Vagina (tissue), 2 donors: ENCODE measurements at regions not wholly inside any gene's neighbourhood (a gene's known extent, or its start where the extent isn't known, plus 50 kb on each side); places are given as distances from the start of the nearest gene placed in this dataset.

Experiments used
- DNase-seq, 2 donors: peaks; one replicate each; pipeline ENCODE4 v3.0.0-alpha.2; 2017; ENCODE audit errors: extremely low spot score in 2 of 2
- H3K27ac ChIP-seq: fragments of 200-600 bp; sonication (generic); one replicate; pipeline ENCODE4 v1.5.1; 2019
- H3K27me3 ChIP-seq: fragments of 200-600 bp; sonication (generic); one replicate; pipeline ENCODE4 v1.5.1; 2019
- H3K36me3 ChIP-seq, 2 donors: fragments of 200-600 bp; sonication (generic); one replicate each; pipeline ENCODE4 v1.5.1; 2017 to 2019
- H3K4me1 ChIP-seq: fragments of 200-600 bp; sonication (generic); one replicate; pipeline ENCODE4 v1.5.1; 2019
- H3K4me3 ChIP-seq, 2 donors: fragments of 200-600 bp; sonication (generic); 1 replicate in 1 of 2; 2 replicates in 1 of 2; pipeline ENCODE4 v1.5.1; 2016 to 2019
- H3K9me3 ChIP-seq: fragments of 200-600 bp; sonication (generic); one replicate; pipeline ENCODE4 v1.5.1; 2019
- POLR2A ChIP-seq, 2 donors: fragments of 450-650 bp; IDR thresholded peaks; one replicate each; pipeline ENCODE4 v1.6.1; 2017; ENCODE audit warnings: antibody characterized with exemption in 2 of 2, mild to moderate bottlenecking in 2 of 2, moderate library complexity in 2 of 2
- POLR2AphosphoS5 ChIP-seq, 2 donors: sonication (generic); formaldehyde crosslinking; IDR thresholded peaks; one replicate each; pipeline ENCODE4 v1.9.0; 2017; ENCODE audit warnings: antibody characterized with exemption in 2 of 2, mild to moderate bottlenecking in 2 of 2, low read depth in 1 of 2; ENCODE audit not compliant: insufficient read depth in 1 of 2
- intact Hi-C: fragments of 100-400 bp; cut with DNase I; formaldehyde crosslinking; loops from one replicate; pipeline ENCODE4 v1.15.1; 2023
- TF ChIP-seq, protein P1 (sequence below), 3 experiments: fragments of 450-650 bp in 2 of 3; fragments of 200-600 bp in 1 of 3; sonication (generic) in 1 of 3; IDR thresholded peaks; one replicate each; pipeline ENCODE4 v1.5.1; 2017 to 2019; ENCODE audit warnings: antibody characterized with exemption in 3 of 3, mild to moderate bottlenecking in 2 of 3, moderate library complexity in 2 of 3

GRCh38 chr4:82201303-82201702 is 172.5 kb downstream of the HNRNPD start:
- H3K27ac ChIP-seq = no peak overlapping the region
- no peaks in the 10 kb centered on the region for H3K27me3 ChIP-seq
- H3K9me3 ChIP-seq = no peaks in the 10 kb centered on the region
- H3K4me1 ChIP-seq = no peaks in the 10 kb centered on the region
- intact Hi-C loops = no loop called here
- H3K4me3 ChIP-seq = no peak overlapping the region
- TF ChIP-seq, protein P1, sequence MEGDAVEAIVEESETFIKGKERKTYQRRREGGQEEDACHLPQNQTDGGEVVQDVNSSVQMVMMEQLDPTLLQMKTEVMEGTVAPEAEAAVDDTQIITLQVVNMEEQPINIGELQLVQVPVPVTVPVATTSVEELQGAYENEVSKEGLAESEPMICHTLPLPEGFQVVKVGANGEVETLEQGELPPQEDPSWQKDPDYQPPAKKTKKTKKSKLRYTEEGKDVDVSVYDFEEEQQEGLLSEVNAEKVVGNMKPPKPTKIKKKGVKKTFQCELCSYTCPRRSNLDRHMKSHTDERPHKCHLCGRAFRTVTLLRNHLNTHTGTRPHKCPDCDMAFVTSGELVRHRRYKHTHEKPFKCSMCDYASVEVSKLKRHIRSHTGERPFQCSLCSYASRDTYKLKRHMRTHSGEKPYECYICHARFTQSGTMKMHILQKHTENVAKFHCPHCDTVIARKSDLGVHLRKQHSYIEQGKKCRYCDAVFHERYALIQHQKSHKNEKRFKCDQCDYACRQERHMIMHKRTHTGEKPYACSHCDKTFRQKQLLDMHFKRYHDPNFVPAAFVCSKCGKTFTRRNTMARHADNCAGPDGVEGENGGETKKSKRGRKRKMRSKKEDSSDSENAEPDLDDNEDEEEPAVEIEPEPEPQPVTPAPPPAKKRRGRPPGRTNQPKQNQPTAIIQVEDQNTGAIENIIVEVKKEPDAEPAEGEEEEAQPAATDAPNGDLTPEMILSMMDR (IDR thresholded peaks at IDR 0.05) = no peak
- TF ChIP-seq POLR2AphosphoS5 (IDR thresholded peaks at IDR 0.05; ENCODE audit: insufficient read depth in 1 of 2, low read depth in 1 of 2) (no peak), POLR2A (IDR thresholded peaks at IDR 0.05) (no peak)
- no peak for DNase-seq
- no peaks in the 10 kb centered on the region for H3K36me3 ChIP-seq

DNA sequence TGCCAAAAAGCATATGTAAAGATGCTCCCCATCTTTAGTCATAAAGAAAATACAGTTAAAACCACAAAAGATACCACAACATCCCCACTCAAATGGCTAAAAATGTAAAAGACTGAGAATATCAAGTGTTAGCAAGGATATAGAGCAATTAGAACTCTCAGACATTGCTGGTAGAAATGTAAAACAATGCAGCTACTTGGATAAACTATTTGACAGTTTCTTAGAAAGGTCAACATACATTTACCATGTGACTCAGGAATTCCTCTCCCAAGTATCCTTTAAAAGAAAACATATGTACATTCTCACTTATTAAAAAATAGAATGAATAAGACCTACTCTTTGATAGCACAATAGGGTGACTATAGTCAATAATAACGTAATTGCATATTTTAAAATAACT is 173.7 kb downstream of the HNRNPD start:
- intact Hi-C loops = no loop called here
- no peak overlapping the region for H3K27ac ChIP-seq
- DNase-seq = no peak
- TF ChIP-seq POLR2AphosphoS5 (IDR thresholded peaks at IDR 0.05; ENCODE audit: insufficient read depth in 1 of 2, low read depth in 1 of 2) (no peak), POLR2A (IDR thresholded peaks at IDR 0.05) (no peak)
- TF ChIP-seq, protein P1 (IDR thresholded peaks at IDR 0.05) = no peak
- H3K36me3 ChIP-seq = no peaks in the 10 kb centered on the region
- no peak overlapping the region for H3K4me3 ChIP-seq
- no peaks in the 10 kb centered on the region for H3K4me1 ChIP-seq
- H3K9me3 ChIP-seq = no peaks in the 10 kb centered on the region
- H3K27me3 ChIP-seq = no peaks in the 10 kb centered on the region

- Histone ChIP-seq H3K9me3 (no peaks in the 10 kb centered on the region), H3K36me3 (no peaks in the 10 kb centered on the region), H3K27ac (no peak overlapping the region), H3K4me1 (no peaks in the 10 kb centered on the region), H3K4me3 (no peak overlapping the region), H3K27me3 (no peaks in the 10 kb centered on the region)
- no peak for DNase-seq
- intact Hi-C loops = no loop called here
- TF ChIP-seq, protein P1 (IDR thresholded peaks at IDR 0.05) = no peak
- TF ChIP-seq POLR2AphosphoS5 (IDR thresholded peaks at IDR 0.05; ENCODE audit: insufficient read depth in 1 of 2, low read depth in 1 of 2) (no peak), POLR2A (IDR thresholded peaks at IDR 0.05) (no peak)
Observed at GRCh38 chr4:82194329-82194728, 179.5 kb downstream of the HNRNPD start.

GRCh38 chr4:82192017-82192673 is 181.6 kb downstream of the HNRNPD start:
- TF ChIP-seq POLR2A (IDR thresholded peaks at IDR 0.05) = no peak
- TF ChIP-seq, protein P1 (IDR thresholded peaks at IDR 0.05) = no peak
- no peak for TF ChIP-seq POLR2AphosphoS5 (IDR thresholded peaks at IDR 0.05; ENCODE audit: insufficient read depth in 1 of 2, low read depth in 1 of 2)
- H3K36me3 ChIP-seq = no peaks in the 10 kb centered on the region
- H3K9me3 ChIP-seq = no peaks in the 10 kb centered on the region

GRCh38 chr4:82181789-82182188 is 192.0 kb downstream of the HNRNPD start:
- intact Hi-C loops = no loop called here
- Histone ChIP-seq H3K27ac (no peak overlapping the region), H3K4me1 (no peaks in the 10 kb centered on the region), H3K36me3 (no peaks in the 10 kb centered on the region), H3K4me3 (no peak overlapping the region), H3K9me3 (no peaks in the 10 kb centered on the region), H3K27me3 (no peaks in the 10 kb centered on the region)
- no peak for TF ChIP-seq POLR2A (IDR thresholded peaks at IDR 0.05)
- TF ChIP-seq, protein P1 (IDR thresholded peaks at IDR 0.05) = no peak
- TF ChIP-seq POLR2AphosphoS5 (IDR thresholded peaks at IDR 0.05; ENCODE audit: insufficient read depth in 1 of 2, low read depth in 1 of 2) = no peak
- no peak for DNase-seq

More at GRCh38 chr4:82192017-82192673, 181.6 kb downstream of the HNRNPD start:
- no peaks in the 10 kb centered on the region for H3K27me3 ChIP-seq
- intact Hi-C loops = no loop called here
- H3K4me3 ChIP-seq = no peak overlapping the region
- no peak overlapping the region for H3K27ac ChIP-seq
- H3K4me1 ChIP-seq = no peaks in the 10 kb centered on the region
- DNase-seq = no peak
